ENCODE measurements at regions not wholly inside any gene's neighbourhood (a gene's known extent, or its start where the extent isn't known, plus 50 kb on each side); places are given as distances from the start of the nearest gene placed in this dataset.

GRCh38 chr10:33037726-33038125, 79.7 kb upstream of the ITGB1 start:
- TF ChIP-seq CTCF (conservative IDR thresholded peaks at IDR 0.05; ENCODE audit: low read depth, low read length), result no peak
- TF ChIP-seq EZH2 (IDR thresholded peaks at IDR 0.05; ENCODE audit: low read length, unreplicated experiment), result no peak
